SK-N-SH treated with all-trans-retinoic acid at 6 μM for 48 hours (cell line): ENCODE measurements at regions not wholly inside any gene's neighbourhood (a gene's known extent, or its start where the extent isn't known, plus 50 kb on each side); places are given as distances from the start of the nearest gene placed in this dataset.

Source experiments
- ATAC-seq: fragments of 200-7000 bp; cut with Tn5 transposase; 3 replicates; pipeline ENCODE4 v1.9.1; 2020; ENCODE audit warnings: mild to moderate bottlenecking, moderate library complexity
- ARNTL ChIP-seq: fragments of 450-650 bp; formaldehyde crosslinking; IDR thresholded peaks from 2 replicates; pipeline ENCODE4 v1.5.0; 2020; ENCODE audit warnings: low read depth, mild to moderate bottlenecking, moderate library complexity, borderline replicate concordance
- ESRRG ChIP-seq: fragments of 250-450 bp; sonication (Bioruptor Pico); IDR thresholded peaks from 2 replicates; pipeline ENCODE4 v1.6.1; 2021; ENCODE audit warnings: mild to moderate bottlenecking
- ISL1 ChIP-seq: fragments of 250-450 bp; sonication (Bioruptor Pico); IDR thresholded peaks from 2 replicates; pipeline ENCODE4 v2.1.2; 2022; ENCODE audit warnings: mild to moderate bottlenecking, moderate library complexity
- OSR1 ChIP-seq: fragments of 250-450 bp; sonication (Bioruptor Pico); IDR thresholded peaks from 2 replicates; pipeline ENCODE4 v1.8.0; 2022; ENCODE audit warnings: moderate library complexity, mild to moderate bottlenecking, inconsistent platforms
- RARB ChIP-seq: fragments of 250-450 bp; sonication (Bioruptor Pico); IDR thresholded peaks from 2 replicates; pipeline ENCODE4 v1.8.0; 2021; ENCODE audit warnings: mild to moderate bottlenecking, moderate library complexity
- SNAI2 ChIP-seq: fragments of 250-450 bp; sonication (Bioruptor Pico); IDR thresholded peaks from 2 replicates; pipeline ENCODE4 v1.5.0; 2020; ENCODE audit warnings: mild to moderate bottlenecking, moderate library complexity
- TCF4 ChIP-seq: fragments of 250-450 bp; sonication (Bioruptor Pico); IDR thresholded peaks from 2 replicates; pipeline ENCODE4 v1.8.0; 2021; ENCODE audit warnings: mild to moderate bottlenecking, moderate library complexity, borderline replicate concordance
- TOX ChIP-seq: fragments of 250-450 bp; sonication (Bioruptor Pico); IDR thresholded peaks from 2 replicates; pipeline ENCODE4 v1.8.0; 2021; ENCODE audit warnings: mild to moderate bottlenecking, moderate library complexity, borderline replicate concordance
- ZFP3 ChIP-seq: fragments of 250-450 bp; sonication (Bioruptor Pico); IDR thresholded peaks from 2 replicates; pipeline ENCODE4 v1.5.0; 2020; ENCODE audit warnings: mild to moderate bottlenecking, moderate library complexity
- ZFP30 ChIP-seq: fragments of 450-650 bp; formaldehyde crosslinking; IDR thresholded peaks from 2 replicates; pipeline ENCODE4 v1.5.0; 2022; ENCODE audit warnings: mild to moderate bottlenecking, moderate library complexity
- ZNF565 ChIP-seq: fragments of 450-650 bp; formaldehyde crosslinking; conservative IDR thresholded peaks from 2 replicates; pipeline ENCODE4 v1.5.0; 2020; ENCODE audit warnings: low read depth, mild to moderate bottlenecking, moderate library complexity
- TF ChIP-seq, protein P1 (sequence below): fragments of 250-450 bp; sonication (Bioruptor Pico); IDR thresholded peaks from 2 replicates; pipeline ENCODE4 v1.5.1; 2021; ENCODE audit warnings: mild to moderate bottlenecking, moderate library complexity
- TF ChIP-seq, protein P2 (sequence below): fragments of 250-450 bp; sonication (Bioruptor Pico); IDR thresholded peaks from 2 replicates; pipeline ENCODE4 v1.5.0; 2020; ENCODE audit warnings: mild to moderate bottlenecking, moderate library complexity
- TF ChIP-seq, protein P3 (sequence below): fragments of 250-450 bp; sonication (Bioruptor Pico); IDR thresholded peaks from 2 replicates; pipeline ENCODE4 v1.5.1; 2020; ENCODE audit warnings: low read depth, mild to moderate bottlenecking, moderate library complexity
- TF ChIP-seq, protein P4 (sequence below): fragments of 250-450 bp; sonication (Bioruptor Pico); IDR thresholded peaks from 2 replicates; pipeline ENCODE4 v1.8.0; 2021; ENCODE audit warnings: low read depth, mild to moderate bottlenecking, moderate library complexity, borderline replicate concordance
- TF ChIP-seq, protein P5 (sequence below): fragments of 250-450 bp; sonication (Bioruptor Pico); IDR thresholded peaks from 2 replicates; pipeline ENCODE4 v1.8.0; 2020; ENCODE audit warnings: mild to moderate bottlenecking, moderate library complexity, borderline replicate concordance

DNA sequence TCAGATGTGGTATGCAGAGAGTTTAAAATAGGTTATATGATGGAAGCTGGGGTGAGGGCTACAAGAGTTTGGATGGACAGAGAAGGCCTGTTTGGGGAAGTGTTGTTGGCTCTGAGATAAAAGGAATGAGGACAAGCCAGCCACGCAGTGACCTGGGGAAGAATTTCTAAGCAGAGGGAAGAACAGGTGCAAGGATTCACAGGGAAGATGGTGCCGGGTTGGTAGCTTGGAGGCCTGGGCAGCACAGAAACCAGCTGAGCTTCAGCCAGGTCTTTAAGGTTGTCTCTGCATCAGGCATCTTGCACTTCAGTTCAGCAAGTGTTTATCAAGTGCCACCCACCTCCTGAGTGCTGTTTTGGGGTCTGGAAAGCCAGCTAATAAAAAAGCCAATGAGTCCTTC is 1163.7 kb downstream of the AACS start:
- no peak for TF ChIP-seq ZFP3 (CRISPR knock-in tag)
- TF ChIP-seq, protein P1, sequence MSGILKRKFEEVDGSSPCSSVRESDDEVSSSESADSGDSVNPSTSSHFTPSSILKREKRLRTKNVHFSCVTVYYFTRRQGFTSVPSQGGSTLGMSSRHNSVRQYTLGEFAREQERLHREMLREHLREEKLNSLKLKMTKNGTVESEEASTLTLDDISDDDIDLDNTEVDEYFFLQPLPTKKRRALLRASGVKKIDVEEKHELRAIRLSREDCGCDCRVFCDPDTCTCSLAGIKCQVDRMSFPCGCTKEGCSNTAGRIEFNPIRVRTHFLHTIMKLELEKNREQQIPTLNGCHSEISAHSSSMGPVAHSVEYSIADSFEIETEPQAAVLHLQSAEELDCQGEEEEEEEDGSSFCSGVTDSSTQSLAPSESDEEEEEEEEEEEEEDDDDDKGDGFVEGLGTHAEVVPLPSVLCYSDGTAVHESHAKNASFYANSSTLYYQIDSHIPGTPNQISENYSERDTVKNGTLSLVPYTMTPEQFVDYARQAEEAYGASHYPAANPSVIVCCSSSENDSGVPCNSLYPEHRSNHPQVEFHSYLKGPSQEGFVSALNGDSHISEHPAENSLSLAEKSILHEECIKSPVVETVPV (CRISPR knock-in tag) = no peak
- TF ChIP-seq, protein P2, sequence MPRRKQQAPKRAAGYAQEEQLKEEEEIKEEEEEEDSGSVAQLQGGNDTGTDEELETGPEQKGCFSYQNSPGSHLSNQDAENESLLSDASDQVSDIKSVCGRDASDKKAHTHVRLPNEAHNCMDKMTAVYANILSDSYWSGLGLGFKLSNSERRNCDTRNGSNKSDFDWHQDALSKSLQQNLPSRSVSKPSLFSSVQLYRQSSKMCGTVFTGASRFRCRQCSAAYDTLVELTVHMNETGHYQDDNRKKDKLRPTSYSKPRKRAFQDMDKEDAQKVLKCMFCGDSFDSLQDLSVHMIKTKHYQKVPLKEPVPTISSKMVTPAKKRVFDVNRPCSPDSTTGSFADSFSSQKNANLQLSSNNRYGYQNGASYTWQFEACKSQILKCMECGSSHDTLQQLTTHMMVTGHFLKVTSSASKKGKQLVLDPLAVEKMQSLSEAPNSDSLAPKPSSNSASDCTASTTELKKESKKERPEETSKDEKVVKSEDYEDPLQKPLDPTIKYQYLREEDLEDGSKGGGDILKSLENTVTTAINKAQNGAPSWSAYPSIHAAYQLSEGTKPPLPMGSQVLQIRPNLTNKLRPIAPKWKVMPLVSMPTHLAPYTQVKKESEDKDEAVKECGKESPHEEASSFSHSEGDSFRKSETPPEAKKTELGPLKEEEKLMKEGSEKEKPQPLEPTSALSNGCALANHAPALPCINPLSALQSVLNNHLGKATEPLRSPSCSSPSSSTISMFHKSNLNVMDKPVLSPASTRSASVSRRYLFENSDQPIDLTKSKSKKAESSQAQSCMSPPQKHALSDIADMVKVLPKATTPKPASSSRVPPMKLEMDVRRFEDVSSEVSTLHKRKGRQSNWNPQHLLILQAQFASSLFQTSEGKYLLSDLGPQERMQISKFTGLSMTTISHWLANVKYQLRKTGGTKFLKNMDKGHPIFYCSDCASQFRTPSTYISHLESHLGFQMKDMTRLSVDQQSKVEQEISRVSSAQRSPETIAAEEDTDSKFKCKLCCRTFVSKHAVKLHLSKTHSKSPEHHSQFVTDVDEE (CRISPR knock-in tag) = no peak
- no peak for TF ChIP-seq ZFP30 (CRISPR knock-in tag)
- TF ChIP-seq OSR1 (CRISPR knock-in tag) = no peak
- no peak for TF ChIP-seq RARB (CRISPR knock-in tag)
- TF ChIP-seq SNAI2 (CRISPR knock-in tag) = no peak
- TF ChIP-seq, protein P3, sequence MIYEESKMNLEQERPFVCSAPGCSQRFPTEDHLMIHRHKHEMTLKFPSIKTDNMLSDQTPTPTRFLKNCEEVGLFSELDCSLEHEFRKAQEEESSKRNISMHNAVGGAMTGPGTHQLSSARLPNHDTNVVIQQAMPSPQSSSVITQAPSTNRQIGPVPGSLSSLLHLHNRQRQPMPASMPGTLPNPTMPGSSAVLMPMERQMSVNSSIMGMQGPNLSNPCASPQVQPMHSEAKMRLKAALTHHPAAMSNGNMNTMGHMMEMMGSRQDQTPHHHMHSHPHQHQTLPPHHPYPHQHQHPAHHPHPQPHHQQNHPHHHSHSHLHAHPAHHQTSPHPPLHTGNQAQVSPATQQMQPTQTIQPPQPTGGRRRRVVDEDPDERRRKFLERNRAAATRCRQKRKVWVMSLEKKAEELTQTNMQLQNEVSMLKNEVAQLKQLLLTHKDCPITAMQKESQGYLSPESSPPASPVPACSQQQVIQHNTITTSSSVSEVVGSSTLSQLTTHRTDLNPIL (CRISPR knock-in tag) = no peak
- TF ChIP-seq ARNTL = no peak
- TF ChIP-seq, protein P4, sequence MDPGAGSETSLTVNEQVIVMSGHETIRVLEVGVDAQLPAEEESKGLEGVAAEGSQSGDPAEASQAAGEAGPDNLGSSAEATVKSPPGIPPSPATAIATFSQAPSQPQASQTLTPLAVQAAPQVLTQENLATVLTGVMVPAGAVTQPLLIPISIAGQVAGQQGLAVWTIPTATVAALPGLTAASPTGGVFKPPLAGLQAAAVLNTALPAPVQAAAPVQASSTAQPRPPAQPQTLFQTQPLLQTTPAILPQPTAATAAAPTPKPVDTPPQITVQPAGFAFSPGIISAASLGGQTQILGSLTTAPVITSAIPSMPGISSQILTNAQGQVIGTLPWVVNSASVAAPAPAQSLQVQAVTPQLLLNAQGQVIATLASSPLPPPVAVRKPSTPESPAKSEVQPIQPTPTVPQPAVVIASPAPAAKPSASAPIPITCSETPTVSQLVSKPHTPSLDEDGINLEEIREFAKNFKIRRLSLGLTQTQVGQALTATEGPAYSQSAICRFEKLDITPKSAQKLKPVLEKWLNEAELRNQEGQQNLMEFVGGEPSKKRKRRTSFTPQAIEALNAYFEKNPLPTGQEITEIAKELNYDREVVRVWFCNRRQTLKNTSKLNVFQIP (CRISPR knock-in tag) = no peak
- no peak for ATAC-seq

DNA sequence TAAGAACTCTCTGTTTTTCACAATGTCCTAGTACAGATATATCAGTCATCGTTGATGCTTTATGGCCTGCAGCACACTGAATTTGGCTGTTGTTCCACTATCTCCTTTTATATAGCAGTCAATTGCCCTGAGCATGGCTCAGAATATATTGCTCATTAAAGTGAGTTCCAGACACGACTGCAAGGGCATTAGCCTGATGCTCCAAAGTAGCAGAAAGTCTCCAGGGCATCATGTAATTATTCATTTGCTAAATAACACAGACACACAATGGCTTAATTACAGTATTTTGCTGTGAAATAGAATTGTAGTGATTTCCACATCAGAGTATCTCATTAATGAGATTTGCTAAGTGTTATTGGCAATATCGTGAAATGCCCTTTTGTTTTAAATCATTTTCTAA is 1167.5 kb downstream of the AACS start:
- no peak for ATAC-seq
- TF ChIP-seq TOX (CRISPR knock-in tag) (no peak), ZNF565 (no peak), TCF4 (CRISPR knock-in tag) (no peak), ISL1 (CRISPR knock-in tag) (no peak), ARNTL (no peak)
- TF ChIP-seq, protein P5, sequence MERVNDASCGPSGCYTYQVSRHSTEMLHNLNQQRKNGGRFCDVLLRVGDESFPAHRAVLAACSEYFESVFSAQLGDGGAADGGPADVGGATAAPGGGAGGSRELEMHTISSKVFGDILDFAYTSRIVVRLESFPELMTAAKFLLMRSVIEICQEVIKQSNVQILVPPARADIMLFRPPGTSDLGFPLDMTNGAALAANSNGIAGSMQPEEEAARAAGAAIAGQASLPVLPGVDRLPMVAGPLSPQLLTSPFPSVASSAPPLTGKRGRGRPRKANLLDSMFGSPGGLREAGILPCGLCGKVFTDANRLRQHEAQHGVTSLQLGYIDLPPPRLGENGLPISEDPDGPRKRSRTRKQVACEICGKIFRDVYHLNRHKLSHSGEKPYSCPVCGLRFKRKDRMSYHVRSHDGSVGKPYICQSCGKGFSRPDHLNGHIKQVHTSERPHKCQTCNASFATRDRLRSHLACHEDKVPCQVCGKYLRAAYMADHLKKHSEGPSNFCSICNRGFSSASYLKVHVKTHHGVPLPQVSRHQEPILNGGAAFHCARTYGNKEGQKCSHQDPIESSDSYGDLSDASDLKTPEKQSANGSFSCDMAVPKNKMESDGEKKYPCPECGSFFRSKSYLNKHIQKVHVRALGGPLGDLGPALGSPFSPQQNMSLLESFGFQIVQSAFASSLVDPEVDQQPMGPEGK (CRISPR knock-in tag) = no peak
- TF ChIP-seq, protein P3 (CRISPR knock-in tag) = no peak
- TF ChIP-seq, protein P4 (CRISPR knock-in tag) = no peak

DNA sequence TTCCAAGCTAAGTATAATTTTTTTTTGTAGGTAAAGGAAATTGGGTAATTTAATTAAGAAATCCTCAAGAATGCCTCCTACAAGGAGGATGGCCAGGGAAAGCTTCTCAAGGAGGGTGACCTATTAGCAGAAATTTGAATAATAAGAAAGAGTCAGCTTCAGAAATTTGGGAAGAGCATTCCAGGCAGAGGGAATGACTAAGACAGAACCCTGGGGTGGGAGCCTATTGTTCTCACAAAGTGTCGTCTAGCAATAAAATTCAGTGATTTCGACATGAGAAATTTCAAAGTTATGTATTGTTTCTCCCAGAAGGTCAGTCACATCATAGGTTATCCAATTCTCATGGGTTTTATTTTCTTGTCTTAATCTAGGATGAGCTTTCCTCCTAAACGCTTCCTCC is 1168.4 kb downstream of the AACS start:
- no peak for TF ChIP-seq ESRRG (CRISPR knock-in tag)
- no peak for ATAC-seq
